ENCODE measurements at regions not wholly inside any gene's neighbourhood (a gene's known extent, or its start where the extent isn't known, plus 50 kb on each side); places are given as distances from the start of the nearest gene placed in this dataset.

DNA sequence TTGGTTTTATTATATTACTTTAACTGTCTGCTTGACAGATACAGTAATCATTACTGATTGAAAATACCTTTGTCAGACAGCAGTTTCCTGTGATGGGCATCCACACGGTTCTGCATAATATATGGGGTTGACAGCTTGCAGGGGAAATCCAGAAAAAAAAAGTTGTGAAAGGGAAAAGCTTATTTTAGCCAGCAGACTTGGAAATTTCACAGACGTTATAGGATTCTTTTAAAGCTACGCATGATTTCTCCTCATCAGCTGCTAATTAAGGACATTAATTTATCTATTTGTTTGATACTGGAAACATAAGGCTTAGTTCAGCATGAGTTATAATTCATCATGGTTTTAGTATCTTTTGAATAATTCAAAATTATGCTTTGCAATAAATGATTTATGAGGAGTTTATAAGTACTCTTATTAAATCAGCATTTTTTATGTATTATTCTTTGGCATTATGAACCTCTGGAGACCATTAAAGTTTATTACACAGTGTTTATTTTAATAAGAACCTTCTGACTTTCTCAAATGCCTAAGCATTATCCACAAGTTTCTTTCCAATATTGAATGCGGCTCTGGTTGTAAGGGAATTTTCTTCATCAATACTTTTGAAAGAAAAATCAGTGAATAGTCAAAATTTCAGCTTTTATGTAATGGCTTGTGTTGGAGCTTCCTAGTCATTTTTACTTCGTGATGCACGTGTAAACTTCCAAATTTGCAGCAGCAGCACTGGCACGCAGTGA is 235.3 kb upstream of the KCNK2 start:
- TF ChIP-seq, protein P1, sequence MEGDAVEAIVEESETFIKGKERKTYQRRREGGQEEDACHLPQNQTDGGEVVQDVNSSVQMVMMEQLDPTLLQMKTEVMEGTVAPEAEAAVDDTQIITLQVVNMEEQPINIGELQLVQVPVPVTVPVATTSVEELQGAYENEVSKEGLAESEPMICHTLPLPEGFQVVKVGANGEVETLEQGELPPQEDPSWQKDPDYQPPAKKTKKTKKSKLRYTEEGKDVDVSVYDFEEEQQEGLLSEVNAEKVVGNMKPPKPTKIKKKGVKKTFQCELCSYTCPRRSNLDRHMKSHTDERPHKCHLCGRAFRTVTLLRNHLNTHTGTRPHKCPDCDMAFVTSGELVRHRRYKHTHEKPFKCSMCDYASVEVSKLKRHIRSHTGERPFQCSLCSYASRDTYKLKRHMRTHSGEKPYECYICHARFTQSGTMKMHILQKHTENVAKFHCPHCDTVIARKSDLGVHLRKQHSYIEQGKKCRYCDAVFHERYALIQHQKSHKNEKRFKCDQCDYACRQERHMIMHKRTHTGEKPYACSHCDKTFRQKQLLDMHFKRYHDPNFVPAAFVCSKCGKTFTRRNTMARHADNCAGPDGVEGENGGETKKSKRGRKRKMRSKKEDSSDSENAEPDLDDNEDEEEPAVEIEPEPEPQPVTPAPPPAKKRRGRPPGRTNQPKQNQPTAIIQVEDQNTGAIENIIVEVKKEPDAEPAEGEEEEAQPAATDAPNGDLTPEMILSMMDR (IDR thresholded peaks at IDR 0.05; ENCODE audit: low read depth, low read length) = no peak
- no peak for TF ChIP-seq POLR2A (IDR thresholded peaks at IDR 0.05; ENCODE audit: extremely low read depth, insufficient read length)
- TF ChIP-seq, protein P2, sequence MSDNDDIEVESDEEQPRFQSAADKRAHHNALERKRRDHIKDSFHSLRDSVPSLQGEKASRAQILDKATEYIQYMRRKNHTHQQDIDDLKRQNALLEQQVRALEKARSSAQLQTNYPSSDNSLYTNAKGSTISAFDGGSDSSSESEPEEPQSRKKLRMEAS (IDR thresholded peaks at IDR 0.05; ENCODE audit: low read depth, low read length) = no peak
